ENCODE measurements at regions not wholly inside any gene's neighbourhood (a gene's known extent, or its start where the extent isn't known, plus 50 kb on each side); places are given as distances from the start of the nearest gene placed in this dataset.

GRCh38 chr10:117801691-117802090, 245.1 kb downstream of the RAB11FIP2 start:
- Histone ChIP-seq H3K27ac (ENCODE audit: low read depth) (no peak overlapping the region), H4K20me1 (replicated peaks; ENCODE audit: insufficient read depth) (no peaks in the 10 kb centered on the region), H3K4me1 (ENCODE audit: insufficient read depth) (no peaks in the 10 kb centered on the region), H3K36me3 (ENCODE audit: insufficient read depth) (no peaks in the 10 kb centered on the region), H3K27me3 (ENCODE audit: insufficient read depth) (no peaks in the 10 kb centered on the region), H3K9me2 (ENCODE audit: insufficient read depth) (no peaks in the 10 kb centered on the region), H3K4me2 (no peak overlapping the region), H3K79me2 (replicated peaks; ENCODE audit: insufficient read depth) (no peaks in the 10 kb centered on the region), H2AFZ (no peak overlapping the region), H3F3A (replicated peaks; ENCODE audit: low read depth) (no peaks in the 10 kb centered on the region), H3K4me3 (no peak overlapping the region)
- no peak for DNase-seq (ENCODE audit: low spot score)
- H3K4me3 Mint-ChIP-seq = no peak overlapping the region
- no peaks in the 10 kb centered on the region for H3K36me3 Mint-ChIP-seq (ENCODE audit: low read depth)
- no peak overlapping the region for H3K27ac Mint-ChIP-seq
- no peaks in the 10 kb centered on the region for H3K9me3 Mint-ChIP-seq
- ATAC-seq = no peak
- 0 out of 3 replicates have a peak, but pooled peaks cover 5% of the 10 kb centered on the region for H3K4me1 Mint-ChIP-seq
- TF ChIP-seq ZNF114 (CRISPR knock-in tag; IDR thresholded peaks at IDR 0.05) = no peak
- no peak for TF ChIP-seq ZNF462 (CRISPR knock-in tag; IDR thresholded peaks at IDR 0.05)
- TF ChIP-seq REST (IDR thresholded peaks at IDR 0.05; ENCODE audit: unreplicated experiment) = no peak
- no peak for TF ChIP-seq POLR2AphosphoS5 (IDR thresholded peaks at IDR 0.05; ENCODE audit: low read depth)
- TF ChIP-seq EZH2phosphoT487 (IDR thresholded peaks at IDR 0.05; ENCODE audit: unreplicated experiment) = no peak
- TF ChIP-seq ETS1 (IDR thresholded peaks at IDR 0.05) = no peak
- TF ChIP-seq CREB1 (CRISPR knock-in tag; IDR thresholded peaks at IDR 0.05; ENCODE audit: low read depth) = no peak
- no peak for TF ChIP-seq STAT1 (IDR thresholded peaks at IDR 0.05; ENCODE audit: unreplicated experiment)
- no peak for TF ChIP-seq JUNB (IDR thresholded peaks at IDR 0.05; ENCODE audit: unreplicated experiment)
- peaks cover 4% of the 10 kb centered on the region for H3K27me3 Mint-ChIP-seq (ENCODE audit: insufficient read depth, low read depth, poor library complexity)

All from GM23338 (cell line).